PC-9 (cell line): ENCODE measurements at regions not wholly inside any gene's neighbourhood (a gene's known extent, or its start where the extent isn't known, plus 50 kb on each side); places are given as distances from the start of the nearest gene placed in this dataset.

ENCODE experiments used
- CTCF ChIP-seq: fragments of 200-600 bp; sonication (generic); conservative IDR thresholded peaks from 2 replicates; pipeline ENCODE4 v1.6.1; 2017; ENCODE audit warnings: mixed run types, antibody characterized with exemption, mild to moderate bottlenecking, moderate library complexity
- EZH2 ChIP-seq: fragments of 200-600 bp; sonication (generic); IDR thresholded peaks from 2 replicates; pipeline ENCODE4 v1.8.0; 2017; ENCODE audit warnings: antibody characterized with exemption, low read depth

GRCh38 chr6:17211101-17211500, 70.1 kb upstream of the RBM24 start:
- TF ChIP-seq CTCF (no peak), EZH2 (no peak)
